ENCODE measurements at regions not wholly inside any gene's neighbourhood (a gene's known extent, or its start where the extent isn't known, plus 50 kb on each side); places are given as distances from the start of the nearest gene placed in this dataset.

DNA sequence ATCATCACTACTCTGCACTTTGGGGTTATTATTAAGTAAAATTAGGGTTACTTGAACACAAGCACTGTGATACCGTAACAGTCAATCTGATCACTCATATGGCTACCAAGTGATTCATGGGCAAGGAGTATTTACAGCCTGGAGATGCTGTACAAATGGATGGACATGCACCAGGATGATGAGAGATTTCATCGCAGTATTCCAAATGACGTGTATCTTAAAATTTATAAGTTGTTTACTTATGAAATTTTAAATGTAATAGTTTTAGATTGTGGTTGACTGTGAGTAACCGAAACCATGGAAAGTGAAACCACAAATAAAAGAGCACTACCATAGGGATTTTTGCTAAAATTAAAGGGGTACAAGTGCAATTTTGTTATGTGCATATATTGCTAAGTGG is 462.2 kb upstream of the PTGER4 start:
- no peak overlapping the region for H3K9ac ChIP-seq (ENCODE audit: control insufficient read depth, extremely low read depth, insufficient read depth, low read length)
- TF ChIP-seq, protein P1, sequence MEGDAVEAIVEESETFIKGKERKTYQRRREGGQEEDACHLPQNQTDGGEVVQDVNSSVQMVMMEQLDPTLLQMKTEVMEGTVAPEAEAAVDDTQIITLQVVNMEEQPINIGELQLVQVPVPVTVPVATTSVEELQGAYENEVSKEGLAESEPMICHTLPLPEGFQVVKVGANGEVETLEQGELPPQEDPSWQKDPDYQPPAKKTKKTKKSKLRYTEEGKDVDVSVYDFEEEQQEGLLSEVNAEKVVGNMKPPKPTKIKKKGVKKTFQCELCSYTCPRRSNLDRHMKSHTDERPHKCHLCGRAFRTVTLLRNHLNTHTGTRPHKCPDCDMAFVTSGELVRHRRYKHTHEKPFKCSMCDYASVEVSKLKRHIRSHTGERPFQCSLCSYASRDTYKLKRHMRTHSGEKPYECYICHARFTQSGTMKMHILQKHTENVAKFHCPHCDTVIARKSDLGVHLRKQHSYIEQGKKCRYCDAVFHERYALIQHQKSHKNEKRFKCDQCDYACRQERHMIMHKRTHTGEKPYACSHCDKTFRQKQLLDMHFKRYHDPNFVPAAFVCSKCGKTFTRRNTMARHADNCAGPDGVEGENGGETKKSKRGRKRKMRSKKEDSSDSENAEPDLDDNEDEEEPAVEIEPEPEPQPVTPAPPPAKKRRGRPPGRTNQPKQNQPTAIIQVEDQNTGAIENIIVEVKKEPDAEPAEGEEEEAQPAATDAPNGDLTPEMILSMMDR (optimal IDR thresholded peaks at IDR 0.05 in 1 of 3, IDR thresholded peaks at IDR 0.05 in 1 of 3, conservative IDR thresholded peaks at IDR 0.05 in 1 of 3; ENCODE audit: extremely low read depth in 1 of 3, insufficient read depth in 2 of 3, low read length in 3 of 3) = no peak
- no peak for TF ChIP-seq EZH2 (IDR thresholded peaks at IDR 0.05; ENCODE audit: low read length)
- no peak overlapping the region for H3K27ac ChIP-seq (ENCODE audit: control insufficient read depth, insufficient read depth, low read length)
- H3K4me2 ChIP-seq (ENCODE audit: control insufficient read depth, extremely low read depth, insufficient read depth, low read depth, low read length) = no peak overlapping the region
- H3K4me1 ChIP-seq (ENCODE audit: control insufficient read depth, extremely low read depth, insufficient read depth, low read length) = peaks cover 9% of the 10 kb centered on the region
- H4K20me1 ChIP-seq (ENCODE audit: control insufficient read depth, extremely low read depth, insufficient read depth, low read length) = no peaks in the 10 kb centered on the region
- H3K79me2 ChIP-seq (ENCODE audit: control insufficient read depth, insufficient read depth, low read length) = no peaks in the 10 kb centered on the region
- DNase-seq (ENCODE audit: low read depth, low spot score) = no peak
- dilution Hi-C loops (cut with MboI; ENCODE audit: extremely low pct_ligation_motif_present, low sequenced_read_pairs) = no loop called here
- no peaks in the 10 kb centered on the region for H3K9me3 ChIP-seq (ENCODE audit: control insufficient read depth, low read depth, low read length)
- H3K36me3 ChIP-seq (ENCODE audit: control insufficient read depth in 2 of 2, extremely low read depth in 1 of 2, insufficient read depth in 2 of 2, low read length in 2 of 2) = no peaks in the 10 kb centered on the region
- no peaks in the 10 kb centered on the region for H3K27me3 ChIP-seq (ENCODE audit: control insufficient read depth, extremely low read depth, insufficient read depth, low read length)
- H3K9me1 ChIP-seq (ENCODE audit: control insufficient read depth, extremely low read depth, insufficient read depth, low read length) = no peaks in the 10 kb centered on the region
- no peak for FAIRE-seq
- H2AFZ ChIP-seq (ENCODE audit: control insufficient read depth, low read length) = no peak overlapping the region
- no peak overlapping the region for H3K4me3 ChIP-seq (ENCODE audit: control insufficient read depth in 2 of 3, extremely low read depth in 1 of 3, insufficient read depth in 2 of 3, low read depth in 1 of 3, low read length in 3 of 3)

DNA sequence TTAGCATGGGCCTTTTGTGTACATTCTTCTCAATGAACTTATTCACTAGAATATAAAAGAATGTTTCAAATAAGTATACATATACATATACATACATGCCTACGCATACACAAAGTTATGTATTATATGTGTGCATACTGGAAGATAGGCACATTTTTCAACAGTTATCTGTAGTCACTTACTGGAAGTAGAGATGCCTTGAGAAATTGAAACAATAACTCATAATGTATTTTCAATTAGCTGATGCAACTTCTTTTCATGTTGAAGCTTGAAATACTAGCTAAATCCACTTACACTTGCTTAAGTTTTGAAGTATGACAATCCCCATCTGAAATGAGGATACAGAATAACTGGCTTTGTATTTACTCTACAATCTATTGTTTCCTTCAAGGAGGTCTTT is 469.0 kb upstream of the PTGER4 start:
- dilution Hi-C loops (cut with MboI; ENCODE audit: extremely low pct_ligation_motif_present, low sequenced_read_pairs) = no loop called here
- Histone ChIP-seq H3K36me3 (ENCODE audit: control insufficient read depth in 2 of 2, extremely low read depth in 1 of 2, insufficient read depth in 2 of 2, low read length in 2 of 2) (no peaks in the 10 kb centered on the region), H3K9me1 (ENCODE audit: control insufficient read depth, extremely low read depth, insufficient read depth, low read length) (no peaks in the 10 kb centered on the region), H3K4me2 (ENCODE audit: control insufficient read depth, extremely low read depth, insufficient read depth, low read depth, low read length) (no peak overlapping the region), H3K4me1 (ENCODE audit: control insufficient read depth, extremely low read depth, insufficient read depth, low read length) (no peaks in the 10 kb centered on the region), H3K79me2 (ENCODE audit: control insufficient read depth, insufficient read depth, low read length) (no peaks in the 10 kb centered on the region), H4K20me1 (ENCODE audit: control insufficient read depth, extremely low read depth, insufficient read depth, low read length) (no peaks in the 10 kb centered on the region), H3K27me3 (ENCODE audit: control insufficient read depth, extremely low read depth, insufficient read depth, low read length) (no peaks in the 10 kb centered on the region), H3K4me3 (ENCODE audit: control insufficient read depth in 2 of 3, extremely low read depth in 1 of 3, insufficient read depth in 2 of 3, low read depth in 1 of 3, low read length in 3 of 3) (no peak overlapping the region), H3K9ac (ENCODE audit: control insufficient read depth, extremely low read depth, insufficient read depth, low read length) (no peak overlapping the region), H3K27ac (ENCODE audit: control insufficient read depth, insufficient read depth, low read length) (no peak overlapping the region), H2AFZ (ENCODE audit: control insufficient read depth, low read length) (no peak overlapping the region), H3K9me3 (ENCODE audit: control insufficient read depth, low read depth, low read length) (no peaks in the 10 kb centered on the region)
- DNase-seq (ENCODE audit: low read depth, low spot score) (no peak), FAIRE-seq (no peak)
- TF ChIP-seq, protein P1 (optimal IDR thresholded peaks at IDR 0.05 in 1 of 3, IDR thresholded peaks at IDR 0.05 in 1 of 3, conservative IDR thresholded peaks at IDR 0.05 in 1 of 3; ENCODE audit: extremely low read depth in 1 of 3, insufficient read depth in 2 of 3, low read length in 3 of 3) = no peak
- no peak for TF ChIP-seq EZH2 (IDR thresholded peaks at IDR 0.05; ENCODE audit: low read length)
